ENCODE measurements at regions not wholly inside any gene's neighbourhood (a gene's known extent, or its start where the extent isn't known, plus 50 kb on each side); places are given as distances from the start of the nearest gene placed in this dataset.

DNA sequence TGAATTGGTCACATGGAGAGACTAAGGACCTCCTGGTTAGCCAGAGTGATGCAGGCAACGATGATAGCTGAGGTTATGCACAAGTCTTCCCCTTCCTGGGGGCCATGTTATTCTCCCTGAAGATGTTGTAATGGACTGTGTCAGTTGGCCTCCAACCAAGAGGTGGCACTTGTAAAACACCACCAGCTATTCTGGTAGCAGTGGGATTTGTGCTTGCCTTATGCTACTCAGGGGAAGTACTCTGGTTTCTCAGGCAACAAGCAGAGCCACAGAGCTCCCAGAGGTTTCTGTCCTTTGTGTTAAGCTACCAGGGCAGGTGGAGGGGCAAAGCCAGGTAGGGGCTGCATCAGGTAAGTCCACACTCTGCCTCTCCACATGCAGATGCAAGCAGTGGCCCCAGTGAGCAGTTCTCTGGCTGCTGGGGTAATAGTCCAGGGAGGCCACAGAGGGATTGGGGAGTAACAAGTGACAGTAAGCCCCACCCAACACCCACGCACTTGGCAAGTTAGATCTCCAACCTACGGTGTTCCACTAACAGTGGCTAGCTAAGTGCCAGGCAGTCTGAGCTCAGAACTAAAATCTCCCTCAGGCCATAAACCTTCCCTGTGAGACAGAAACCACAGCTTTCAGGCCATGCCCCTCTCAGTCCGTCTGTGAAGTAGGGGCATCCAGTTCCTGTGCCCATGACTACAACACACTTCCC, 99.7 kb downstream of the RND3 start:
- TF ChIP-seq, protein P1, sequence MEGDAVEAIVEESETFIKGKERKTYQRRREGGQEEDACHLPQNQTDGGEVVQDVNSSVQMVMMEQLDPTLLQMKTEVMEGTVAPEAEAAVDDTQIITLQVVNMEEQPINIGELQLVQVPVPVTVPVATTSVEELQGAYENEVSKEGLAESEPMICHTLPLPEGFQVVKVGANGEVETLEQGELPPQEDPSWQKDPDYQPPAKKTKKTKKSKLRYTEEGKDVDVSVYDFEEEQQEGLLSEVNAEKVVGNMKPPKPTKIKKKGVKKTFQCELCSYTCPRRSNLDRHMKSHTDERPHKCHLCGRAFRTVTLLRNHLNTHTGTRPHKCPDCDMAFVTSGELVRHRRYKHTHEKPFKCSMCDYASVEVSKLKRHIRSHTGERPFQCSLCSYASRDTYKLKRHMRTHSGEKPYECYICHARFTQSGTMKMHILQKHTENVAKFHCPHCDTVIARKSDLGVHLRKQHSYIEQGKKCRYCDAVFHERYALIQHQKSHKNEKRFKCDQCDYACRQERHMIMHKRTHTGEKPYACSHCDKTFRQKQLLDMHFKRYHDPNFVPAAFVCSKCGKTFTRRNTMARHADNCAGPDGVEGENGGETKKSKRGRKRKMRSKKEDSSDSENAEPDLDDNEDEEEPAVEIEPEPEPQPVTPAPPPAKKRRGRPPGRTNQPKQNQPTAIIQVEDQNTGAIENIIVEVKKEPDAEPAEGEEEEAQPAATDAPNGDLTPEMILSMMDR (IDR thresholded peaks at IDR 0.05): no peak
- DNase-seq (ENCODE audit: low spot score) (no peak), ATAC-seq (ENCODE audit: low FRiP score) (no peak)

DNA sequence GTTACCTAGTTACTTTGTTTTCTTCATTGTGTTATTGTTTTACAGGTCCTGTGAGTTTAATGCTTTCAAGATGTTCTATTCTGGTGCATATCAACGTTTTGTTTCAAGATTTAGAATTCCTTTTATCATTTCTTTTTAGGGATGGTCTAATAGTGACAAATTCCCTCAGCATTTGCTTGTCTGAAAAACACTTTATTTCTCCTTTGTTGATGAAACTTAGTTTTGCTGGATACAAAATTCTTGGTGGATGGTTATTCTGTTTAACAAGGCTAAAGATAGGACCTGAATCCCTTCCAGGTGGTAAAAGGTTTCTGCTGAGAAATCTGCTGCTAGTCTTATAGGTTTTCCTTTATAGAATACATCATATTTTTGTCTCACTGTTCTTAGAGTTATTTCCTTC, 102.3 kb downstream of the RND3 start:
- TF ChIP-seq, protein P1 (IDR thresholded peaks at IDR 0.05): no peak
- ATAC-seq (ENCODE audit: low FRiP score) (no peak), DNase-seq (ENCODE audit: low spot score) (no peak)

DNA sequence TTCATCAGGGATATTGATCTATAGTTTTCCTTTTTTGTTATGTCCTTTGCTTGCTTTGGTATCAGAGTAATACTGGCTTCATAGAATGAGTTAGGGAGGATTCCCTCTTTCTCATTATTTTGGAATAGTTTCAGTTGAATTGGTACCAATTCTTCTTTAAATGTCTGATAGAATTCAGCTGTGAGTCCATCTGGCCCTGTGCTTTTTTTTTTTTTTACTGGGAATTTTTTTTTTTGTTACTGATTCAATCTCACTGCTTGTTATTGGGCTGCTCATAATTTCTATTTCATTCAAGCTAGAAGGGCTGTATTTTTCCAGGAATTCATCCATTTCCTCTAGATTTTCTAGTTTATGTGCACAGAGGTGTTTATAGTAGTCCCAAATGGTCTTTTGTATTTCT, 103.9 kb downstream of the RND3 start:
- ATAC-seq (ENCODE audit: low FRiP score) (no peak), DNase-seq (ENCODE audit: low spot score) (no peak)
- TF ChIP-seq, protein P1 (IDR thresholded peaks at IDR 0.05): no peak

DNA sequence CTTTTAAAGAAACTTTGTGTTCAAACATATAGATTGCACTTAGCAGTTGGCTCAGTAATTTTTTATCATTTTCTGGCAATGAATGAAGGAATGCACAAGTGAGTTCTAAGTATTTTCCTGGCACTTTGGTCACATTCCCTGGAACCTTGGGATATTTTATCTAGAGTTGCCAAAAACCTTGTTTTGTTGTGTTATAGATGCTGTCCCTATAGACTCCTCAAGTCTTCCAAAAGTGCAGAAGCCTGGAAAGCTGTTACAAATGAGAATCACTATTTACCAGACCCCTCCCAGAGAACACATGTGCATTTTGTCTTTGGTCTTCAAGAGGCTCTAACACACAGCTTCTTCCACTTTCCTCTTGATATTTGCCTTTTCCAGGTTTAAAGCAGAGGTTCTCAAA, 108.3 kb downstream of the RND3 start:
- TF ChIP-seq, protein P1 (IDR thresholded peaks at IDR 0.05): no peak
- DNase-seq (ENCODE audit: low spot score) (no peak), ATAC-seq (ENCODE audit: low FRiP score) (no peak)

DNA sequence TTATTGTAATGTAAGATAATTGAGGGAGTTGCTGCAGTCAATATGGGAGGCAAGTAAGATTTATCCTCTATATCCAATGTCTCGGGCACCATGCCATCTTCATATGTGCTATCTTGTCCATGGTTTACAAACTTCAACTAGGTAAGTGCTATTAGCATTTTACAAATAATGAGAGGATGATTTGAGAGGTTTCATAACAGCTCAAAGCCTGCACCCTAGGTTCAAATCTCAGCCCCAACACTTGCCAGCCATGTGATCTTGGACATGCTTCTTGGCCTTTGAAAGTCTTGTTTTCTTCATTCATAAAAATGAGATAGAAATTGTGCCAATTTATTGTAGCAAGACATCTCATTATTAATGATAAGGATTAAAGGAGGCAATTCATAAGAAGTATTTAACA, 108.8 kb downstream of the RND3 start:
- ATAC-seq (ENCODE audit: low FRiP score): no peak
- TF ChIP-seq, protein P1 (IDR thresholded peaks at IDR 0.05): no peak
- DNase-seq (ENCODE audit: low spot score): no peak

DNA sequence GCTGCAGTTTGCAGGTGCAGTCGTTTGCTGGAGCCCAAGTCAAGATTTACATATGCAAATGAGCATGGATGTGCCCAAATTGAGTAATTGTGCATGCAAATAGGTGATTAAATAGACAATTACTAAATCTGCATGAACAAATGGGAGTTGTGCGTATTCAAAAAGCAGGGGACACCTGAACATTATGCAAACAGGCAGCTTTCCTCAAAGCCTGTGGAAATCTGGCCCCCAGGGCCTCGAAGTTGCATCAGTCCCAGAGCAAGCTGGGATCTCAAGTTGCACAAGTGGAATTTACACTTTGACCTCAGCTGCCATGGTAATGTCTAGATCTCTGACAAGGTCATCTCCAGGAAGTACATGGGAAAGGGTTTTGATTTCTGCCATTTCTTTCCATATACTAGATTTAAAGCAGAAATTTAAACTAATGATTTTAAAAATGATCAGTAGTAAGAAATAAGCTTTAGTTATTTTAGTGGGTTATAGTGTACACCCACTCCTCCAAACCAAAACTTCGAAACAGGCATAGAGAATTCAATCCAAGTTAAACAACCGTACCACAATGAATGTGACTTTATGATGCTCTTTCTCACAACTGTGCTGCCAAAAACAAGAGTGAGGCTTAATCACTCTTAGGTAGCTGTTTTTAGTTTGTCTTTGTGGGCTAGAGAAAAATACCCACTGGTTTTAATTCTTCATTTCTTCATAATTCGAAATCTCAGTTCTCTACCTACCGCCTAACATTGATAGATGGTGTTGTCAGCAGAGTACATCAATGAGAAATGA, 110.7 kb downstream of the RND3 start:
- DNase-seq (ENCODE audit: low spot score) (no peak), ATAC-seq (ENCODE audit: low FRiP score) (no peak)
- TF ChIP-seq, protein P1 (IDR thresholded peaks at IDR 0.05): no peak

DNA sequence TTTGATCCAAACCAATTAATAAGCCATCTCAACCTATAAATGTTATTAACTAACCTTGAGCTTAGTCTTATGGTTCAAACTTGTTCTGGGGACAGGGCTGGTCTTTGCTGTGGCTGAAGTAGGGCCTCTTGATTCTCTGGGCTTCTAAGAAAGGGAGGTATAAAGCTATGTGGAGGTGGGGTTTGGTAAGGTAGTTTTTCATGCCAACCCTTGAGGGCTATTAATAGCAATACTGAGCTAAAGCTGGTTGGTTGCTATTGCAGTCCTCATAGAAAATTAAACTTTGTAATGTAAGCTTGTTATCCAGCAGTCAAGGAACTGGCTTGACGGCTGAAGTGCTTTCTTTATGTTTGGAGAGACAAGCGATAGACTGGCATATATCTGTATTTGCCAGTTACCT, 112.1 kb downstream of the RND3 start:
- TF ChIP-seq, protein P1 (IDR thresholded peaks at IDR 0.05): no peak
- no peak for ATAC-seq (ENCODE audit: low FRiP score)
- DNase-seq (ENCODE audit: low spot score): no peak

All from omental fat pad (tissue), 3 donors.